PFSK-1 (cell line): ENCODE measurements at regions not wholly inside any gene's neighbourhood (a gene's known extent, or its start where the extent isn't known, plus 50 kb on each side); places are given as distances from the start of the nearest gene placed in this dataset.

Experiments used
- FOXP2 ChIP-seq: optimal IDR thresholded peaks from 2 replicates; pipeline ENCODE3; 2011; ENCODE audit warnings: borderline replicate concordance, control low read depth, inconsistent platforms; ENCODE audit not compliant: insufficient read depth; ENCODE audit errors: extremely low read length, extremely low read depth
- POLR2AphosphoS5 ChIP-seq: IDR thresholded peaks from 2 replicates; pipeline ENCODE4 v1.6.1; 2012; ENCODE audit warnings: low read depth, mild to moderate bottlenecking, control low read depth, low read length, moderate library complexity
- REST ChIP-seq, 2 experiments: IDR thresholded peaks; 2 replicates each; pipeline versions ENCODE4 v1.6.1 to v1.8.0; 2011 to 2012; ENCODE audit warnings: low read depth in 2 of 2, low read length in 2 of 2, control low read depth in 1 of 2, inconsistent platforms in 1 of 2, mild to moderate bottlenecking in 1 of 2, moderate library complexity in 1 of 2; ENCODE audit not compliant: insufficient read depth in 1 of 2
- SIN3A ChIP-seq: IDR thresholded peaks from 2 replicates; pipeline ENCODE4 v1.6.1; 2012; ENCODE audit warnings: mild to moderate bottlenecking, low read length, moderate library complexity, borderline replicate concordance; ENCODE audit not compliant: insufficient read depth
- TAF1 ChIP-seq: IDR thresholded peaks from 2 replicates; pipeline ENCODE4 v1.6.1; 2012; ENCODE audit warnings: low read length, control low read depth, borderline replicate concordance; ENCODE audit not compliant: insufficient read depth

- TF ChIP-seq POLR2AphosphoS5 = no peak
- no peak for TF ChIP-seq REST (IDR thresholded peaks at IDR 0.05; ENCODE audit: insufficient read depth in 1 of 2, low read depth in 2 of 2, low read length in 2 of 2)
- no peak for TF ChIP-seq TAF1
- TF ChIP-seq SIN3A = no peak
- no peak for TF ChIP-seq FOXP2
These were observed 517.5 kb downstream of the AGTPBP1 start for GRCh38 chr9:85224301-85224700.
